ENCODE measurements at regions not wholly inside any gene's neighbourhood (a gene's known extent, or its start where the extent isn't known, plus 50 kb on each side); places are given as distances from the start of the nearest gene placed in this dataset.

- no peak overlapping the region for H3K9ac ChIP-seq (ENCODE audit: low read depth in 1 of 2, low read length in 2 of 2)
- DNase-seq (ENCODE audit: low spot score), result no peak
- H3K9me3 ChIP-seq (ENCODE audit: control insufficient read depth in 4 of 4, low read length in 3 of 4), result no peaks in the 10 kb centered on the region
- H3K36me3 ChIP-seq (ENCODE audit: control insufficient read depth in 4 of 4, insufficient read depth in 3 of 4, low read depth in 1 of 4, low read length in 3 of 4), result no peaks in the 10 kb centered on the region
- TF ChIP-seq EGR1 (IDR thresholded peaks at IDR 0.05; ENCODE audit: low read depth in 2 of 2), result no peak
- no peak for TF ChIP-seq TAF1 (conservative IDR thresholded peaks at IDR 0.05)
- TF ChIP-seq RAD21 (IDR thresholded peaks at IDR 0.05), result no peak
- TF ChIP-seq HNF4A (conservative IDR thresholded peaks at IDR 0.05), result no peak
- TF ChIP-seq YY1 (IDR thresholded peaks at IDR 0.05), result no peak
- TF ChIP-seq CTCF (IDR thresholded peaks at IDR 0.05; ENCODE audit: low read depth, low read length, missing input control), result no peak
- TF ChIP-seq JUND (IDR thresholded peaks at IDR 0.05), result no peak
- TF ChIP-seq, protein P1, sequence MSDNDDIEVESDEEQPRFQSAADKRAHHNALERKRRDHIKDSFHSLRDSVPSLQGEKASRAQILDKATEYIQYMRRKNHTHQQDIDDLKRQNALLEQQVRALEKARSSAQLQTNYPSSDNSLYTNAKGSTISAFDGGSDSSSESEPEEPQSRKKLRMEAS (IDR thresholded peaks at IDR 0.05), result no peak
- no peak for TF ChIP-seq ZBTB33 (IDR thresholded peaks at IDR 0.05)
- no peak for TF ChIP-seq REST (IDR thresholded peaks at IDR 0.05)
- TF ChIP-seq SP1 (IDR thresholded peaks at IDR 0.05), result no peak
- TF ChIP-seq, protein P2, sequence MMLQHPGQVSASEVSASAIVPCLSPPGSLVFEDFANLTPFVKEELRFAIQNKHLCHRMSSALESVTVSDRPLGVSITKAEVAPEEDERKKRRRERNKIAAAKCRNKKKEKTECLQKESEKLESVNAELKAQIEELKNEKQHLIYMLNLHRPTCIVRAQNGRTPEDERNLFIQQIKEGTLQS (IDR thresholded peaks at IDR 0.05), result no peak
- TF ChIP-seq RXRA (IDR thresholded peaks at IDR 0.05), result no peak
- no peak for TF ChIP-seq FOXA2 (IDR thresholded peaks at IDR 0.05)
- TF ChIP-seq HNF4G (IDR thresholded peaks at IDR 0.05), result no peak
- no peaks in the 10 kb centered on the region for H3K27me3 ChIP-seq (ENCODE audit: control insufficient read depth in 4 of 4, insufficient read depth in 4 of 4, low read length in 3 of 4)
- no peak overlapping the region for H3K27ac ChIP-seq (ENCODE audit: low read depth in 1 of 2, low read length in 2 of 2)
- H3K4me1 ChIP-seq (ENCODE audit: control insufficient read depth in 4 of 4, insufficient read depth in 4 of 4, low read length in 3 of 4), result no peaks in the 10 kb centered on the region
- no peak overlapping the region for H3K4me3 ChIP-seq (ENCODE audit: low read depth in 1 of 3, low read length in 3 of 3)
- WGBS, result 44% methylated on average over 4 of the region's 4 CpGs
Observed at GRCh38 chrX:116781926-116782325, 319.1 kb upstream of the CT83 start.

- DNase-seq (ENCODE audit: low spot score), result no peak
- no peaks in the 10 kb centered on the region for H3K27me3 ChIP-seq (ENCODE audit: control insufficient read depth in 4 of 4, insufficient read depth in 4 of 4, low read length in 3 of 4)
- no peak overlapping the region for H3K4me3 ChIP-seq (ENCODE audit: low read depth in 1 of 3, low read length in 3 of 3)
- no peaks in the 10 kb centered on the region for H3K36me3 ChIP-seq (ENCODE audit: control insufficient read depth in 4 of 4, insufficient read depth in 3 of 4, low read depth in 1 of 4, low read length in 3 of 4)
- no peak overlapping the region for H3K27ac ChIP-seq (ENCODE audit: low read depth in 1 of 2, low read length in 2 of 2)
- H3K4me1 ChIP-seq (ENCODE audit: control insufficient read depth in 4 of 4, insufficient read depth in 4 of 4, low read length in 3 of 4), result no peaks in the 10 kb centered on the region
- no peaks in the 10 kb centered on the region for H3K9me3 ChIP-seq (ENCODE audit: control insufficient read depth in 4 of 4, low read length in 3 of 4)
- no peak overlapping the region for H3K9ac ChIP-seq (ENCODE audit: low read depth in 1 of 2, low read length in 2 of 2)
- TF ChIP-seq, protein P2 (IDR thresholded peaks at IDR 0.05), result no peak
- TF ChIP-seq NR2F2 (IDR thresholded peaks at IDR 0.05) (no peak), CTCF (IDR thresholded peaks at IDR 0.05; ENCODE audit: low read depth, low read length, missing input control) (no peak), REST (IDR thresholded peaks at IDR 0.05) (no peak), RAD21 (IDR thresholded peaks at IDR 0.05) (no peak), JUND (IDR thresholded peaks at IDR 0.05) (no peak), FOXA2 (IDR thresholded peaks at IDR 0.05) (no peak), YY1 (IDR thresholded peaks at IDR 0.05) (no peak), GABPA (IDR thresholded peaks at IDR 0.05 in 1 of 2, conservative IDR thresholded peaks at IDR 0.05 in 1 of 2) (no peak)
Observed at GRCh38 chrX:116757491-116757890, 294.7 kb upstream of the CT83 start.
